CD4-positive, alpha-beta T cell treated with Interferon alpha-2 for 1 hour (primary cell): ENCODE measurements at regions not wholly inside any gene's neighbourhood (a gene's known extent, or its start where the extent isn't known, plus 50 kb on each side); places are given as distances from the start of the nearest gene placed in this dataset.

ENCODE experiments used
- DNase-seq, 2 donors: peaks; one replicate each; pipeline ENCODE4 v3.0.0-alpha.2; 2020 to 2022

- DNase-seq: no peak
Observed at GRCh38 chr18:57869221-57869620, 66.1 kb upstream of the ATP8B1 start.

GRCh38 chr18:57866355-57866754 is 63.2 kb upstream of the ATP8B1 start:
- no peak for DNase-seq

GRCh38 chr18:57864615-57865121 is 61.6 kb upstream of the ATP8B1 start:
- no peak for DNase-seq

GRCh38 chr18:57863706-57864105 is 60.6 kb upstream of the ATP8B1 start:
- no peak for DNase-seq

- DNase-seq: no peak
Observed at GRCh38 chr18:57859314-57859713, 56.2 kb upstream of the ATP8B1 start.

GRCh38 chr18:57856557-57857280 is 53.6 kb upstream of the ATP8B1 start:
- no peak for DNase-seq

- no peak for DNase-seq
Observed at GRCh38 chr18:57856128-57856527, 53.0 kb upstream of the ATP8B1 start.

GRCh38 chr18:57855551-57855950 is 52.4 kb upstream of the ATP8B1 start:
- DNase-seq: no peak

GRCh38 chr18:57854726-57855125 is 51.6 kb upstream of the ATP8B1 start:
- DNase-seq: no peak

- no peak for DNase-seq
Observed at GRCh38 chr18:57853864-57854263, 50.7 kb upstream of the ATP8B1 start.

- no peak for DNase-seq
Observed at GRCh38 chr18:57853133-57853532, 50.0 kb upstream of the ATP8B1 start.
